LNCAP (cell line): ENCODE measurements at regions not wholly inside any gene's neighbourhood (a gene's known extent, or its start where the extent isn't known, plus 50 kb on each side); places are given as distances from the start of the nearest gene placed in this dataset.

Experiments used
- TF ChIP-seq, protein P1 (sequence below): fragments of 450-650 bp; IDR thresholded peaks from 2 replicates; pipeline ENCODE4 v1.5.1; 2017; ENCODE audit warnings: mild to moderate bottlenecking

GRCh38 chr9:115237385-115237998, 119.5 kb upstream of the TNC start:
- TF ChIP-seq, protein P1, sequence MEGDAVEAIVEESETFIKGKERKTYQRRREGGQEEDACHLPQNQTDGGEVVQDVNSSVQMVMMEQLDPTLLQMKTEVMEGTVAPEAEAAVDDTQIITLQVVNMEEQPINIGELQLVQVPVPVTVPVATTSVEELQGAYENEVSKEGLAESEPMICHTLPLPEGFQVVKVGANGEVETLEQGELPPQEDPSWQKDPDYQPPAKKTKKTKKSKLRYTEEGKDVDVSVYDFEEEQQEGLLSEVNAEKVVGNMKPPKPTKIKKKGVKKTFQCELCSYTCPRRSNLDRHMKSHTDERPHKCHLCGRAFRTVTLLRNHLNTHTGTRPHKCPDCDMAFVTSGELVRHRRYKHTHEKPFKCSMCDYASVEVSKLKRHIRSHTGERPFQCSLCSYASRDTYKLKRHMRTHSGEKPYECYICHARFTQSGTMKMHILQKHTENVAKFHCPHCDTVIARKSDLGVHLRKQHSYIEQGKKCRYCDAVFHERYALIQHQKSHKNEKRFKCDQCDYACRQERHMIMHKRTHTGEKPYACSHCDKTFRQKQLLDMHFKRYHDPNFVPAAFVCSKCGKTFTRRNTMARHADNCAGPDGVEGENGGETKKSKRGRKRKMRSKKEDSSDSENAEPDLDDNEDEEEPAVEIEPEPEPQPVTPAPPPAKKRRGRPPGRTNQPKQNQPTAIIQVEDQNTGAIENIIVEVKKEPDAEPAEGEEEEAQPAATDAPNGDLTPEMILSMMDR, result no peak

DNA sequence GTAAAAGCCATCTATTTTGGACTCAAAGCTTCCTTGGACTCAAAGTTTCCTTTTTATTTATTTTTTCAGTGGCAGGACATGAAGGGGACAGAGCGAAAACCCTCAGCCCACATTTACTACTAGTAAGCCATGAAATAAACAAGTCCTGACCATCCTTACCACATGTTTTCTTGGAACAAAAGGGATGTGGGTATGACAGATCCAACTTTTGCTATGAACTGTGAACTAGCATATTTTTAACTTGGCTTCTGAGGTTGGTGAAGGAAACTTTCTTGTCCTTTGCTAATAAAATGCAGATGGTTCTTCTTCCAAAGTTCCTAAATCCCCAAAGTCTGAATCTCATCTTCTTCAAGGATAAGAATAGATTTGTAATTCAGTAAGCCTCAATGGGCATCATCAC, 122.7 kb upstream of the TNC start:
- TF ChIP-seq, protein P1, result no peak

GRCh38 chr9:115241641-115242040, 123.7 kb upstream of the TNC start:
- TF ChIP-seq, protein P1, result no peak

GRCh38 chr9:115249488-115249887, 131.5 kb upstream of the TNC start:
- TF ChIP-seq, protein P1, result no peak

DNA sequence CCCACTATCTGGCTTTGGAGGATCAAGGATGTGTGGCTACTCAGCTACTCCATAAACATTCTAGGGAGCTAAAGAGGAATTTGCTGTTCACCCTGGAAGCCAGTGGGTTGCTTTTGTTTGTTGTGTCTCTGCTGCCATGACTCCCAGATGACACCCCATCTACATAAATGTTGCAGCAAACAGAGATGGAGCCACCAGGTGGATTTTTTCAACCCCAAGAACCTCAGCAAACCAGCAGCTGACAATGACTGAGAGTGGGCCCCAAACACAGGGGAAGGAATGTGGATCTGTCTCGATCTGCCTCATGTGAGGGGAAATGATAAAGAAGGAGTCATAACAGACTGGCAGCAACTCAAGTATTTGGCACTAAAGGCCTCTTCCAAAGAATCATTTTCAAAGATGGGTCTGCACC, 132.7 kb upstream of the TNC start:
- TF ChIP-seq, protein P1, result no peak

GRCh38 chr9:115254287-115255180, 136.6 kb upstream of the TNC start:
- TF ChIP-seq, protein P1, result no peak

- TF ChIP-seq, protein P1, result no peak
These were observed 143.7 kb upstream of the TNC start for GRCh38 chr9:115261656-115262081.
